A673 (cell line): ENCODE measurements at regions not wholly inside any gene's neighbourhood (a gene's known extent, or its start where the extent isn't known, plus 50 kb on each side); places are given as distances from the start of the nearest gene placed in this dataset.

Experiments
- EZH2 ChIP-seq: fragments of 200-600 bp; sonication (generic); IDR thresholded peaks from 2 replicates; pipeline ENCODE4 v1.6.1; 2017; ENCODE audit warnings: borderline replicate concordance, low read depth, mild to moderate bottlenecking, mixed read lengths, antibody characterized with exemption, low read length; ENCODE audit not compliant: poor library complexity, severe bottlenecking
- TF ChIP-seq, protein P1 (sequence below): fragments of 300-800, 200-600 bp; sonication (generic); conservative IDR thresholded peaks from 2 replicates; pipeline ENCODE4 v1.5.1; 2017; ENCODE audit warnings: low read depth, mild to moderate bottlenecking, antibody characterized with exemption, low read length, moderate library complexity, mixed read lengths

DNA sequence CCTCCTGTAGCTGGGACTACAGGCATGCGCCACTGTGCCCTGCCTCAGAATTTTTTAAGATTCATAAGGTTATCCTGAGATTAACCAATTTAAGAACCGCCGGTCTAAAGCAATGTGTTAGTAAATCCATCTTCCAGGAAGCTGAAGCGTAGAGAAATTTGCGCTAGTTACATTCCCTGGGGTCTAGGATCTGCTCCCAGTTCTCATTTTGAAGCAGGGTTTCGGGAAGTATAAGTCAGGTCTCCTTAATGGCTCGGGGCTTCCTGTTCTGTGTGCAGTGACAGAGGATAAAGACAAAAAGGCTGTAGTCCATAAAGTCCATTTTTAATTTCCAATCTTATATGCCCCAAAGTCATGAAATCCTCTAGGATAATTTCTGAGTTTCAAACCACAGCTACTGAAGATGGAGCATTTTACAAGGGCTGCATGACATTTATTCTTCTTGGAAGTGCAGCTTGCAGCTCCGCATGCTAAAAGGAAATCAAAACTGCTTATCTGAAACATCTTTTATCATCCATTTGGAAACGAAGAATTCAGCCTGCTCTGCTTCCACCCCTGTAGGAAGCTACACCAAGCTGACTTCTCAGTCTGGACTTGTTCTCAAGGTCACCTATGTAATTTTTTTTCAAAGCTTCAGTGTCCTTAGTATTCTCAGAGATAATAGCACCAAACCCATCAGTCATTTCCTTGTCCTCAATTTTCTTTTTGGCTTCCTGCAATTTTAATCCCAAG lies 326.1 kb downstream of the PRL start:
- TF ChIP-seq, protein P1, sequence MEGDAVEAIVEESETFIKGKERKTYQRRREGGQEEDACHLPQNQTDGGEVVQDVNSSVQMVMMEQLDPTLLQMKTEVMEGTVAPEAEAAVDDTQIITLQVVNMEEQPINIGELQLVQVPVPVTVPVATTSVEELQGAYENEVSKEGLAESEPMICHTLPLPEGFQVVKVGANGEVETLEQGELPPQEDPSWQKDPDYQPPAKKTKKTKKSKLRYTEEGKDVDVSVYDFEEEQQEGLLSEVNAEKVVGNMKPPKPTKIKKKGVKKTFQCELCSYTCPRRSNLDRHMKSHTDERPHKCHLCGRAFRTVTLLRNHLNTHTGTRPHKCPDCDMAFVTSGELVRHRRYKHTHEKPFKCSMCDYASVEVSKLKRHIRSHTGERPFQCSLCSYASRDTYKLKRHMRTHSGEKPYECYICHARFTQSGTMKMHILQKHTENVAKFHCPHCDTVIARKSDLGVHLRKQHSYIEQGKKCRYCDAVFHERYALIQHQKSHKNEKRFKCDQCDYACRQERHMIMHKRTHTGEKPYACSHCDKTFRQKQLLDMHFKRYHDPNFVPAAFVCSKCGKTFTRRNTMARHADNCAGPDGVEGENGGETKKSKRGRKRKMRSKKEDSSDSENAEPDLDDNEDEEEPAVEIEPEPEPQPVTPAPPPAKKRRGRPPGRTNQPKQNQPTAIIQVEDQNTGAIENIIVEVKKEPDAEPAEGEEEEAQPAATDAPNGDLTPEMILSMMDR, result no peak
- TF ChIP-seq EZH2, result no peak
